ENCODE measurements at regions not wholly inside any gene's neighbourhood (a gene's known extent, or its start where the extent isn't known, plus 50 kb on each side); places are given as distances from the start of the nearest gene placed in this dataset.

DNA sequence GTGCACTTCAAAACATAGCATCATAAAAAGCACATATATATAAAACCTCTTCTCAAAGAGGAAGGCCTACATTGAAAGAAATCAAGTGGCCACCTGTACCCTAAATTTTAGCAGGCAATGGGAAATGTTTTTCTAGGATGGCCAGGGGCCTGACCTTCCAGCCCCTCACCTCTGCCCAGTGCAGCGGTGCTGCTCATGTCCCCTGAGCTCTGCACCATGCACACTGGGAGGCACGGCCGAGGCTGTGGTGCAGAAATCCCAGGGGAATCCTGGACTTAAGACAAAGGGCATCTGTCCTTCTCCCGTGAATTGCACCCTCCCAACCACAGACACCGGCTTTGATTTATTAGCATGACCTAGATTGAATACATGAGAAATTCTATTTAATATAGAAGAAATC lies 551.4 kb downstream of the GLRX3 start:
- TF ChIP-seq, protein P1, sequence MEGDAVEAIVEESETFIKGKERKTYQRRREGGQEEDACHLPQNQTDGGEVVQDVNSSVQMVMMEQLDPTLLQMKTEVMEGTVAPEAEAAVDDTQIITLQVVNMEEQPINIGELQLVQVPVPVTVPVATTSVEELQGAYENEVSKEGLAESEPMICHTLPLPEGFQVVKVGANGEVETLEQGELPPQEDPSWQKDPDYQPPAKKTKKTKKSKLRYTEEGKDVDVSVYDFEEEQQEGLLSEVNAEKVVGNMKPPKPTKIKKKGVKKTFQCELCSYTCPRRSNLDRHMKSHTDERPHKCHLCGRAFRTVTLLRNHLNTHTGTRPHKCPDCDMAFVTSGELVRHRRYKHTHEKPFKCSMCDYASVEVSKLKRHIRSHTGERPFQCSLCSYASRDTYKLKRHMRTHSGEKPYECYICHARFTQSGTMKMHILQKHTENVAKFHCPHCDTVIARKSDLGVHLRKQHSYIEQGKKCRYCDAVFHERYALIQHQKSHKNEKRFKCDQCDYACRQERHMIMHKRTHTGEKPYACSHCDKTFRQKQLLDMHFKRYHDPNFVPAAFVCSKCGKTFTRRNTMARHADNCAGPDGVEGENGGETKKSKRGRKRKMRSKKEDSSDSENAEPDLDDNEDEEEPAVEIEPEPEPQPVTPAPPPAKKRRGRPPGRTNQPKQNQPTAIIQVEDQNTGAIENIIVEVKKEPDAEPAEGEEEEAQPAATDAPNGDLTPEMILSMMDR (IDR thresholded peaks at IDR 0.05): no peak

GRCh38 chr10:130689743-130690626 lies 553.8 kb downstream of the GLRX3 start:
- Histone ChIP-seq H3K9me3 (peaks cover 2% of the 10 kb centered on the region), H3K4me1 (ENCODE audit: low read depth) (no peaks in the 10 kb centered on the region), H3K4me3 (no peak overlapping the region), H3K36me3 (ENCODE audit: low read depth) (no peaks in the 10 kb centered on the region)
- no peak for DNase-seq
- intact Hi-C loops (cut with DNase I, micrococcal nuclease): no loop called here
- ATAC-seq: no peak
- TF ChIP-seq, protein P1 (IDR thresholded peaks at IDR 0.05): no peak

More for the DNA sequence above, 551.4 kb downstream of the GLRX3 start:
- intact Hi-C loops (cut with DNase I, micrococcal nuclease): no loop called here
- Histone ChIP-seq H3K4me3 (no peak overlapping the region), H3K9me3 (peaks cover 2% of the 10 kb centered on the region), H3K36me3 (ENCODE audit: low read depth) (no peaks in the 10 kb centered on the region), H3K4me1 (ENCODE audit: low read depth) (no peaks in the 10 kb centered on the region)
- DNase-seq: no peak
- no peak for ATAC-seq

DNA sequence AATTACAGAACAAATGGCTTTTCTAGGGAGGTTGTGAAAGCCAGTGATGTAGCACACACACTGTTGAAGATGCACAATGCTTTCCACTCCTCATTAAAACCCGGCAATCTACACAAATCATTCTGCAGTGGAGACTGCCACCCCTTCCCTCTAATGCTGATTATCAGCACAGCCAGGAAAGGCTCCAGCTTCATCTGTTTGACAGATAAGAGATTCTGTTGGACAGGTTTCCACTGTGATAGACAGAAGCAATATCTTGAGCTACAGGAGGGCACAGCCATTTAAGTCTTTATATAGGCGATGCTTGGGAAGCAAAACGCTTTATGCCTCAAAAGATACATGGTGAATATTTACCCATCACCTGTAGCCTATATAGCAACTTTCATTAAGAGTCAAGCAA lies 555.6 kb downstream of the GLRX3 start:
- H3K36me3 ChIP-seq (ENCODE audit: low read depth): no peaks in the 10 kb centered on the region
- DNase-seq (no peak), ATAC-seq (no peak)
- intact Hi-C loops (cut with DNase I, micrococcal nuclease): no loop called here
- H3K9me3 ChIP-seq: no peaks in the 10 kb centered on the region
- no peak overlapping the region for H3K4me3 ChIP-seq
- H3K4me1 ChIP-seq (ENCODE audit: low read depth): no peaks in the 10 kb centered on the region
- TF ChIP-seq, protein P1 (IDR thresholded peaks at IDR 0.05): no peak

GRCh38 chr10:130696870-130697269 lies 560.7 kb downstream of the GLRX3 start:
- DNase-seq (no peak), ATAC-seq (no peak)
- Histone ChIP-seq H3K4me3 (no peak overlapping the region), H3K9me3 (no peaks in the 10 kb centered on the region), H3K4me1 (ENCODE audit: low read depth) (no peaks in the 10 kb centered on the region), H3K36me3 (ENCODE audit: low read depth) (no peaks in the 10 kb centered on the region)
- intact Hi-C loops (cut with DNase I, micrococcal nuclease): no loop called here
- TF ChIP-seq, protein P1 (IDR thresholded peaks at IDR 0.05): no peak

DNA sequence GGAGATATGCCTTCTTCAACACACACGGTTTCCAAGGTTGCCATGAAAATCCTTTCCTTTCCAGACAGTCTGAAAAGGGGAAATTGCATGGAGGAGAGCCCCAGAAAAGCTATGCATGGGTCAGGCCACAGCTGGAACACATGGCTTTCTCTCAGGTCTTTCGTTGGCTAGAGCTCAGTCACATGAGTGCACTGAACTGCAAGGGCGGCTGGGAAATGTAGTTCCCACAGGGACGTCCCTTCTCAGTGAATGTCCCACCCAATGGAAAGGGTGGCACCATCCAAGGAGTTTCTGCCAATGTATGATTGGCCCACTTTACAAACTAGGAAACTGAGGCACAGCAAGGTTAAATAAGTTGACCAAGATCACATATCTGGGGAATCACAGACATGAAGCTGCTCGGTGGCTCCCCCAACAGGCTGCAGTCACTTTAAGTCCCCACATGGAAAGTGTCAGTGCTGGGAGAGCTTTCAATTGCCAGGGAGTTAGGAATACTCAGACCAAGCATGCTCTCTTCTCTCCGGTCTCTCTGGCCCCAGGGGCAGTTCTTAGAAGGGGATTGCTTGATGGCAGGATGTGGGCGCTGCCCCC lies 571.3 kb downstream of the GLRX3 start:
- H3K4me3 ChIP-seq: no peak overlapping the region
- ATAC-seq: no peak
- H3K9me3 ChIP-seq: no peaks in the 10 kb centered on the region
- no peak for DNase-seq
- TF ChIP-seq, protein P1 (IDR thresholded peaks at IDR 0.05): no peak
- no peaks in the 10 kb centered on the region for H3K36me3 ChIP-seq (ENCODE audit: low read depth)
- H3K4me1 ChIP-seq (ENCODE audit: low read depth): no peaks in the 10 kb centered on the region
- intact Hi-C loops (cut with DNase I, micrococcal nuclease): no loop called here
